Right cardiac atrium (tissue), 5 donors: ENCODE measurements at regions not wholly inside any gene's neighbourhood (a gene's known extent, or its start where the extent isn't known, plus 50 kb on each side); places are given as distances from the start of the nearest gene placed in this dataset.

Source experiments
- ATAC-seq, 2 donors: fragments of 200-7000 bp; cut with Tn5 transposase; one replicate each; pipeline versions ENCODE4 v1.8.0 to v1.9.1; 2020; ENCODE audit warnings: moderate library complexity in 2 of 2, mild to moderate bottlenecking in 1 of 2
- DNase-seq, 3 donors: peaks; one replicate each; pipeline ENCODE4 v3.0.0-alpha.2; 2020
- H3K27ac ChIP-seq: one replicate; pipeline ENCODE4 v1.5.1; 2013; ENCODE audit warnings: mild to moderate bottlenecking, low read length, control low read depth, moderate library complexity
- H3K27me3 ChIP-seq: one replicate; pipeline ENCODE4 v1.6.1; 2013; ENCODE audit not compliant: control insufficient read depth, insufficient read depth
- H3K4me1 ChIP-seq: one replicate; pipeline ENCODE4 v1.6.1; 2013; ENCODE audit warnings: low read length; ENCODE audit not compliant: control insufficient read depth, insufficient read depth
- H3K4me3 ChIP-seq: one replicate; pipeline ENCODE4 v1.5.1; 2013; ENCODE audit warnings: low read length, control low read depth
- H3K9me3 ChIP-seq: one replicate; pipeline ENCODE4 v1.6.1; 2013; ENCODE audit warnings: low read length; ENCODE audit not compliant: control insufficient read depth
- WGBS: extraction: QIAGEN DNeasy Blood & Tissue Kit; methylation state at CpG from one replicate; pipeline ENCODE4 v1.1.7; 2013; 5-methylcytosine and 5-hydroxymethylcytosine counted together
- intact Hi-C, 4 donors: fragments of 100-400 bp; cut with DNase I; formaldehyde crosslinking; loops; one replicate each; pipeline versions ENCODE4 v1.11.0 to v1.14.0; 2022 to 2023
- donor health status: healthy with polysubstance abuse.
- donor health status: DM: no; HTN: yes; CAD: no.
- donor health status: DM: no; HTN: no; CAD: no.
- donor health status: DM: no; HTN: yes; CAD: no; lungs with severe emphysema.
- donor health status: DM: yes; HTN: yes; CAD: no.

- Histone ChIP-seq H3K27me3 (no peaks in the 10 kb centered on the region), H3K4me3 (no peak overlapping the region), H3K27ac (peak overlapping the region; percentile 50), H3K9me3 (no peaks in the 10 kb centered on the region), H3K4me1 (peaks cover 13% of the 10 kb centered on the region)
- peak in 2 of 3 donors; percentile 46 to 69 for DNase-seq
- peak; percentile 63 to 71 for ATAC-seq
- WGBS: 24% methylated on average over 3 of the region's 3 CpGs
- intact Hi-C loops: loop anchor here in 2 of 4 donors (10.0 kb wide), 2 partner anchors 131 to 169 kb away; no protein-coding TSS in a partner anchor
These were observed 175.5 kb upstream of the NCAM1 start for GRCh38 chr11:112785719-112786118.

- Histone ChIP-seq H3K27ac (peak overlapping the region; percentile 2), H3K4me3 (no peak overlapping the region), H3K27me3 (no peaks in the 10 kb centered on the region), H3K9me3 (no peaks in the 10 kb centered on the region), H3K4me1 (peaks cover 13% of the 10 kb centered on the region)
- WGBS: 70% methylated on average over 3 of the region's 3 CpGs
- no peak for DNase-seq
- intact Hi-C loops: loop anchor here in 2 of 4 donors (10.0 kb wide), 2 partner anchors 131 to 169 kb away; no protein-coding TSS in a partner anchor
- ATAC-seq: no peak
These were observed 175.0 kb upstream of the NCAM1 start for GRCh38 chr11:112786196-112786595.

- no peak overlapping the region for H3K4me3 ChIP-seq
- DNase-seq (no peak), ATAC-seq (no peak)
- intact Hi-C loops: loop anchor here in 2 of 4 donors (10.0 kb wide), 2 partner anchors 132 to 168 kb away; no protein-coding TSS in a partner anchor
- H3K9me3 ChIP-seq: no peaks in the 10 kb centered on the region
- H3K27me3 ChIP-seq: no peaks in the 10 kb centered on the region
- no peak overlapping the region for H3K27ac ChIP-seq
- 38% methylated on average over 5 of the region's 5 CpGs for WGBS
- peaks cover 13% of the 10 kb centered on the region for H3K4me1 ChIP-seq
These were observed 174.2 kb upstream of the NCAM1 start for GRCh38 chr11:112786886-112787530.

GRCh38 chr11:112789481-112789880, 171.7 kb upstream of the NCAM1 start:
- intact Hi-C loops: loop anchor here in 2 of 4 donors (10.0 kb wide), 2 partner anchors 135 to 165 kb away; no protein-coding TSS in a partner anchor
- WGBS: 75% methylated on average over 3 of the region's 3 CpGs

GRCh38 chr11:112790286-112790685, 170.9 kb upstream of the NCAM1 start:
- DNase-seq (no peak), ATAC-seq (no peak)
- intact Hi-C loops: no loop called here
- Histone ChIP-seq H3K4me3 (no peak overlapping the region), H3K27me3 (no peaks in the 10 kb centered on the region), H3K27ac (no peak overlapping the region), H3K4me1 (peaks cover 8% of the 10 kb centered on the region), H3K9me3 (no peaks in the 10 kb centered on the region)
- 90% methylated on average over 3 of the region's 3 CpGs for WGBS

More at GRCh38 chr11:112789481-112789880, 171.7 kb upstream of the NCAM1 start:
- Histone ChIP-seq H3K4me3 (no peak overlapping the region), H3K9me3 (no peaks in the 10 kb centered on the region), H3K4me1 (peaks cover 13% of the 10 kb centered on the region), H3K27me3 (no peaks in the 10 kb centered on the region), H3K27ac (no peak overlapping the region)
- ATAC-seq: no peak
- no peak for DNase-seq

GRCh38 chr11:112792070-112792469, 169.2 kb upstream of the NCAM1 start:
- no peaks in the 10 kb centered on the region for H3K4me1 ChIP-seq
- ATAC-seq (no peak), DNase-seq (no peak)
- 90% methylated on average over 5 of the region's 5 CpGs for WGBS
- H3K9me3 ChIP-seq: no peaks in the 10 kb centered on the region
- H3K27ac ChIP-seq: no peak overlapping the region
- H3K27me3 ChIP-seq: no peaks in the 10 kb centered on the region
- intact Hi-C loops: no loop called here
- H3K4me3 ChIP-seq: no peak overlapping the region

- intact Hi-C loops: no loop called here
These were observed 167.8 kb upstream of the NCAM1 start for GRCh38 chr11:112793416-112793815.

GRCh38 chr11:112794331-112794846, 166.8 kb upstream of the NCAM1 start:
- intact Hi-C loops: no loop called here
- WGBS: 36% methylated on average over 2 of the region's 2 CpGs
- no peaks in the 10 kb centered on the region for H3K4me1 ChIP-seq
- no peak overlapping the region for H3K4me3 ChIP-seq
- DNase-seq (no peak), ATAC-seq (peak in 1 of 2 donors; percentile 22)
- no peak overlapping the region for H3K27ac ChIP-seq
- no peaks in the 10 kb centered on the region for H3K9me3 ChIP-seq
- H3K27me3 ChIP-seq: no peaks in the 10 kb centered on the region

More at GRCh38 chr11:112793416-112793815, 167.8 kb upstream of the NCAM1 start:
- Histone ChIP-seq H3K9me3 (no peaks in the 10 kb centered on the region), H3K4me1 (no peaks in the 10 kb centered on the region), H3K4me3 (no peak overlapping the region), H3K27ac (no peak overlapping the region), H3K27me3 (no peaks in the 10 kb centered on the region)
- no peak for ATAC-seq
- DNase-seq: no peak
- 80% methylated on average over 1 of the region's 1 CpG for WGBS

GRCh38 chr11:112795142-112795815, 165.9 kb upstream of the NCAM1 start:
- Histone ChIP-seq H3K27ac (no peak overlapping the region), H3K9me3 (no peaks in the 10 kb centered on the region), H3K4me1 (no peaks in the 10 kb centered on the region), H3K27me3 (no peaks in the 10 kb centered on the region), H3K4me3 (no peak overlapping the region)
- ATAC-seq (peak; percentile 57 to 63), DNase-seq (peak in 2 of 3 donors; percentile 77 to 80)
- intact Hi-C loops: no loop called here
- 67% methylated on average over 14 of the region's 14 CpGs for WGBS

GRCh38 chr11:112795911-112796649, 165.1 kb upstream of the NCAM1 start:
- Histone ChIP-seq H3K9me3 (no peaks in the 10 kb centered on the region), H3K4me3 (no peak overlapping the region), H3K27ac (peak overlapping the region; percentile 25), H3K4me1 (no peaks in the 10 kb centered on the region), H3K27me3 (no peaks in the 10 kb centered on the region)
- intact Hi-C loops: no loop called here
- DNase-seq (peak in 2 of 3 donors; percentile 63 to 67), ATAC-seq (peak; percentile 74 to 78)
- WGBS: 53% methylated on average over 17 of the region's 17 CpGs
